GM18870 (cell line): ENCODE measurements at regions not wholly inside any gene's neighbourhood (a gene's known extent, or its start where the extent isn't known, plus 50 kb on each side); places are given as distances from the start of the nearest gene placed in this dataset.
"Not testable (repeated sequence)": the region's sequence is repeated elsewhere in the genome, so short reads cannot be mapped to it uniquely, and the experiment has no call there.

Experiments
- ATAC-seq: cut with Tn5 transposase; IDR thresholded peaks from one replicate; pipeline ENCODE4 v1.9.1; 2021; ENCODE audit warnings: moderate library complexity; ENCODE audit not compliant: unreplicated experiment

DNA sequence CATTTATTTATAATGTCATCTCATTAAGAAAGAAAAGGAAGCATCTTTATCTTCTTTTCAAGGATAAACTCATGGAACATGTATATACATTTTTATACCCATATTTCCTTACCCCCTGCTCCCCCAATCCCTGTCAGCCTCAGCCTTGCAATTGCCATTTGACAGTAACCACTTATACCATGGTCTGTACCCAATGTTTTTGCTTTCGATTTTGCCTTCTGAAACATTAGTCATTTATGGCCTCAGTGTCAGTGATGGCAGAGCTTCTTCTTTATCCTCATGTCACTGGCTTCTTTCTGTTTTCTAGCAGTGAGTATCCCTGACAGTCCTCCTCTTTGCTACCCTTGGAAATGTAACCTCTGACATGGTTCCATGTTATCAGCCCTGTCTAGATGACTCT, 228.4 kb downstream of the SPRY1 start:
- ATAC-seq = peak; percentile 83

DNA sequence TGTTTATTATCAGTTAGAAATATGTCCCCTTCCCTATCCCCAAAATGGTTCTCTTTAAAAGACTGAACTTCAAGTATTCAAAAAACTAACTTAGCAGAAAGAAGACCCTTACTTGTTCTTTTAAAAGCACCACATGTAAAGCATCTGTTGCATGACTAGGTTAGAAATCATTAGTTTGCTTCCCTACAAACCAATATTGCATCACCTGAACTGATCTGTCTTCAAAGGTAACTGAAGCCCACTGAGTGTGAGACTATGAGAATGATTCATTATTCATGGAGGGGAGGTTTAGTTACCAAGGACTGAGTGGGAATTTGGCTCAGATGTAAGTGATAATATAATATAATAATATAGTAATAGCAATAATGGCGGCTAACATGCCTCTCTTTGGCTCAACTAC, 231.7 kb downstream of the SPRY1 start:
- ATAC-seq = no peak

DNA sequence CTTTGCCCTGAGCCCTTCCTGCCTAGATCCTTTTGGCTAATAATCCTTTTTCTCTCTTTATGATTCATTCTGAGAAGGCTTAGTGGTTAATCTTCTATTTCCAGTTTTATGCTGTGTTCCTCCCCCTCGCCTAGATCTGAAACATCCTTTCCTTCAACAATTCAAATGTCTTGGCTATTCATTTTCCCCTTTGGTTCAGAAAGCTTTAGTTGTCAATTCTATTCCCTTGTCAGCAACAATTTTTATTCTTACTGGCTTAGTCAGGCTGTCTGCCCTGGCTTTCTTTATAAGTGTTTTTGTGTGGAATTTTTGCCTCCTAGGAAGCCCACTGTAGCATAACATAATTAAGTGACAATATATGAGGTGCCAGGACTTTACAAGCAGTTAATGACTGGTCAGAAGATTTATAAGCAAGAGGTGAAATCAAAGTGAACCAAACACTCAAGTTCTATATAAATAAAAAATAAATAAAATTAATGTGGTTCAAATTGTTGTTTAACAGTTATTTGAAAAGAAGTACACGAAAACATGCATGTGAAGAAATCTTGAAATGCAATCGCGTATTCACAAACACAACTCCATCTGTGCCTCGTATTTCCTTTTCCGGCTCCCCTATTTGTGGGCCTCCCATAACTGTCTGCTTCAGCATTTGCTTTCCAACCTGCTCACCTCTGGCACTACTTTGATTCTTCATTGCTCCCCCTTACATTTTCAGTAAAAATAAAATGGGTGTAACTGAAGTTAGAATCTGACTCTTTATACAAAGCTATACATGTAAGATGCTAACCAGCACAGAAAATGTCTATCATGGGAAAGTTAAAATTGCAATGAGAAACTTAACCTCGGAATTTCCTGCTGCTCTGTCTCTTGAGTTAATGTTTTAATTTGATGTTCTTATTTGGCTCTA, 235.4 kb downstream of the SPRY1 start:
- peak; percentile 84 for ATAC-seq

DNA sequence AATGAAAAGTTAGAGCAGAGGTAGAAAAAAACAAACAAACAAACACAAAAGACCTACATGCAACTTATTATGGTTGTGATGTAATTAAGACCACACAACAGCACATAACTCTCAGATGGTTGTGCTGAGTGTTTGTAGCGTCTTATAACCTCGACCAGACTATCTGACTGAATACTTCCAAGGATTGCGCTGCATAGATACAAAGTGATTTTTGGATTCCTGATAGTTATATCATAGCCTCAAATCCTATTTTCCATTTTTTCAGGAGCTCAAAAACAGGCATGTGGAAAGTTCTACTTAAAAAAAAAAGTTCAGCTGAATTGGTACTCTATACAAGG, 236.1 kb downstream of the SPRY1 start:
- ATAC-seq = no peak

DNA sequence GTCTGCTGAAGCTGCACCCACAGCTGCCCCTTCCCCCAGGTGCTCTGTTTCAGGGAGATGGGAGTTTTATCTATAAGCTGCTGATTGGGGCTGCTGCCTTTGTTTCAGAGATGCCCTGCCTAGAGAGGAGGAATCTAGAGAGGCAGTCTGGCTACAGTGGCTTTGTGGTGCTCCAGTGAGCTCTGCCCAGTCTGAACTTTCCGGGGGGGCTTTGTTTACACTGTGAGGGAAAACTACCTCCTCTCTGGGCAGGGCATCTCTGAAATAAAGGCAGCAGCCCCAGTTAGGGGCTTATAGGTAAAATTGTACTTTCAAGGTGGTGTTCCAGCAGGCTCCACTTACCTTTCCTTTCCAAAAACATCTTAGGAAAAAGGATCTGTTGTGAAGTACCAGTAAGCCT, 242.2 kb downstream of the SPRY1 start:
- no peak for ATAC-seq

DNA sequence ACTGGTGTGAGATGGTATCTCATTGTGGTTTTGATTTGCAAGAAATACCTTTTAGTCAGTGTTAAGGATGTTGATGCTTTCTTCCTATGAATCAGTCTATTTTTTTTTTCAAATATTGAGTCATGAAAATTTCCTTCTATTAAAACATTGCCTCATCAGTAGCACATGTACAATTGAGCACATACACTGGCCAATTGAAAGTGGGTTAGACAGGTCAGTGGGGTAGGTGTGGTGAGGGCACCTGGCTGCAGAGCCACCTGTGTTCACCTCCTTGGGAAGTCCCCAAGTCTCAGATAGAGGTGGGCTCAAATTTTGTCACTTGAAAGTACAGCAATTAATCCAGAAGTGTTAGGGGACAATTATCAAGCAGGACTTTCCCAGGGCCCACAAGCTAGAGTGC, 243.7 kb downstream of the SPRY1 start:
- ATAC-seq = no peak

DNA sequence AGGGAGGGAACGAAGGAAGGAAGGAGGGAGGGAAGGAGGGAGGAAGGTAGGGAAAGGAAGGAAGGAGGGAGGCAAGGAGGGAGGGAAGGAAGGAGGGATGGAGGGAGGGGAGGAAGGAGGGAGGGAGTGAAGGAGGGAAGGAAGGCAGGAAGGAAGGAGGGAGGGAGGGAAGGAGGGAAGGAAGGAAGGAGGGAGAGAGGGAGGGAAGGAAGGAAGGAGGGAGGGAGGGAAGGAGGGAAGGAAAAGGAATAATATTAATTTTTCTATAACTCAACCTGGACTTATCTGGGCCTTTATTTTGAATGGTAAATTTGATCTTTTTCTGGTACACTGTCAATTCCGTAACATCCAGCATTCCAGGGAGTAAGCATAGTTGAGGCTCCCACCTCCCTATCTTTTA, 244.2 kb downstream of the SPRY1 start:
- ATAC-seq = no peak

DNA sequence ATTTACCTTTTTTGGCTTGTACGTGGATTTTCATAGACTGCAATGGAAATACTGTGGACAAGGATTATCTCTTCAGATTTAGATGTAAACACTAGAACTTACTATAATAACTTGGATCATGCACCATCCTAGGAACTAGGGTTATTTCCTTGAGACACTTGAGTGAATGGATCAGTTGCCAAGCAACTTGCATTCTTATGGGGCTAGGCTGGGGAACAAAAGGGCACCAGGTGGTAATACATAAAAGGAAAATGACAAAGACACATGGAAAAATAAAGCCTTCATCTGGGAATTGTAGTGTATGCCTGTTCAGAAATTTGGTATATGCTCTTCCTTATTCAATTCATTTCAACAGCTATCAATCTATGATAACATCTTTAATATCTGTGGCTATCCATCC, 247.1 kb downstream of the SPRY1 start:
- ATAC-seq = no peak

DNA sequence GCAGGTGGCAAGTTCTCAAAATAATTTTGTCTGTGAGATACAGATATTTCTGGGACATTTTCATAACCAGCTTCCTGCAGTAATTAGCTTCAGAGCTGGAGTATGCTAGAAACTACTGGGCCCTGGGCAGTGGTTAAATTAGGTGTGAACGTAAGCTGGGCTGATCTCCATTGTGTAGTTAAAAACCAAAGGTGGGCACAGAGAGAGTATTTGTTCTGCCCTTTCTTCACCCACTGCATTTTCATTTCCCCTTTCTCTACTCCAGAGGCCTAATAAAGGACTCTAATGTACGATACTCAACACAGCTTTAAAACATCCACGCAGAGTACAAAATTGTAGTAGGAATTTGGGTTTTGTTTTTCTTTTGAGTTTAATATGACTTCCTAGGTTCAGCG, 252.7 kb downstream of the SPRY1 start:
- ATAC-seq = peak; percentile 94

DNA sequence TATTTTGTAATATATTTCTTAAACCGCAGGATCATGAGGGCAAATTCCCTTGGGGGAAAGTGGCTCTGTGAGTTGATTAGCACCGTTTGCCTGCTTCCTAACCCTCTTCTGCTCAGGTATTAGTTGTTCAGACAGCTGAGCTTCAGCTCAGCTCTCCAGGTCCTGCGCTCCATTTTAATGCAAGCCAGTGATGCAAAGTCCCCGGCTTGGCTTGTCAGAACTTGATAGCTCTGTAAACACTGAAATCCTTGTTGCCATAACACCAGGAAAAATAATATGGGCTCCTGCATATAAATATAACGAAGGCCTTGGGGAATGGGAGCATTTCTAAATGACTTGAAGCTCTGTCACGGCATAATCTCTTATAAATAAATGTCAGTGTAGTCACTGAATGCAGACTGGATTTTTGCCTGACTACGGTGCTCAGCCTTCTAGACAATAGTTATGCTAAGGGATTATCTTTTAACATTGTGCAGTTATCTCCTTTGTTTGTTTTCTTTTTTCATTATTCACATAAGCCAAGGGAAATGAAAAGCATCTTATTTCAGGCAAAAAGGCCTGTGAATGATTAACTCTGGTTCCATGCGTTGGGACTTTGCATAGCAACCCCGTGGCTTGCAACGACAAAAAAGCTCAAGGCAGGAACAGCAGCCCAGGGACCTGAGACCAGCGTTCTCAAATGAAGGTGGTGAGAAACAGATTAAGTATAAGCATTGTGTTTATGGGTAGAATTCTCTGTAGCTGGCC, 253.2 kb downstream of the SPRY1 start:
- ATAC-seq = peak; percentile 27

DNA sequence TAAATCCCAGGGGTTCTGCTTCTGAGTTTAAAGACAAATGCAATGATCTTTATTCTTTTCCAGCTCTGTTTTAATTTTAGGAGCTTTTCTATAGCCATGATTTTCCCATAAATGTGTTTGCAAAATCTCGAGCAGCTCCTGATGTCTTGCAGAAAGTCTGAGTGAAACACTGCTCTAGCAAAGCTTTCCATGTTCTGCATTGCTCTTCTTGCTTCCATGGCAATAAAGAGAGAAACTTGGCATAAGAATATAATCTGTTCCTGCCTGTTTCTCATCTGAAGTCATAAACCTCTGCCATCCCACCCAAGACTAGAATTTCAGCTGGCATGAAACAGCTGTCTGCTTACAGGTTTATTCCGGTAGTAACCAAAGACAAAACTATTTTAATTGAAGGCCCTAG, 254.5 kb downstream of the SPRY1 start:
- ATAC-seq = no peak

DNA sequence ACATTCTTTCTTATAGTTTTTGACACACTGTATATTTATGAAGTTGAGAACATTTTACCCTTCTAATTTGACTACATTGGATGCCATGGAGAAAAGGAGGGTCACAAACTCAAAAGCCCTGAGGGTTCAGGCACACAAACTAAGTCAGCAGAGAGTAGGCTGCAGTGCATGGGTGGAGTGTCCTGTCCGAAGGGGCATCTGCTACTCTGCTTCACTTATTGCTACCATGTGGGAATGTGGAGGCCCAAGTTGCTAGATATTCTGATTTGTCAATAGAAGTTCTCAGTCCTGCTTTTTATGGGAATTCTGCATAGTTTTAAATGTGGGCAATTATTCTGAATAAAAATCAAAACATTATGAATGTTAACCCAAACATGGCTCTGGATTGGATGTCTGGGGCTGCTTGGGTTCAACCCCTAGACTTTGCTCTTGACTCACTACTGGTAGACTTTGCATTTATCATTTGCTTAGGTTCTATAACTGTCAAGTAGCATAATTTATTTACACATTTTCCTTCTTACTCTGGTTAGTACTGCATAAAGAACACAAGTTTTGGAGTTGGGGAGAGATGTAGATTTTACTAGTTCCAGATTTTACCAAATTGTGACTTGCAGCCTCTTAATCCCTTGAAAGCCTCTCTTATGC, 255.1 kb downstream of the SPRY1 start:
- no peak for ATAC-seq

DNA sequence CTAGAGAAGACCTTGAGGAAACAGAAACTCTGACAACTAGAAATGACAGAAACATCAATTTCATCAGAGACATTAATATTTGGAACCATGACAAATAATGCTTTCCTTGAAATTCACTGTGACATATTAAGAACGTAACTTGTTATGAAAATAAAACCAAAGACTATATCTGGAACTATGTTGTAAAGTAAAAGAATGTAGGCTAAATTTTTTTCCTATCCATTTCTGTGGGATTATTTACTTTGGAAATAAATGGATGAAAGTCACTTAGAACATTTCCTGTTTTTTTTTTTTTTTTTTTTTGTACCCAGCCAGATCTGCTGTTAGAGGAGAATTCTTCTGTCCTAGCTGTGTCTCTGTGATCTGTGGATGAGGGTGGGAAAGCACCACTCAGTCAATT, 255.9 kb downstream of the SPRY1 start:
- no peak for ATAC-seq

DNA sequence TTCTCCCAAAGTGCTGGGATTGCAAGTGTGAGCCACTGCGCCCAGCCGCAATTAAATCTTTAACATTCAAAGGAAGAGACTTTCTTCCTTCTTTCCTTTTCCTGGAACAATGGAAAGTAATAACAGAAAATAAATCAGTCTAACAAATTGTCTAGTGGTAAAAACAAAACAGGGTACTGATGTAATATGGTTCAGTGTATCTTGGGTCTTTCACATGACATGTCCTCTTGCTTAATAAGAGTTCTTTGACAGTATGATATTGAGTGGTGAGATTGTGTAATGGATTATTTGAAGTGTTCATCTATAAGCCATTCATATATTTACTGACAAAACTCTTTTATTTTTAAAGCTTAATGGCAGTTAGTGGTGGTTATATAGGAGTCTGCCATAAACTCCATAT, 256.6 kb downstream of the SPRY1 start:
- no peak for ATAC-seq

DNA sequence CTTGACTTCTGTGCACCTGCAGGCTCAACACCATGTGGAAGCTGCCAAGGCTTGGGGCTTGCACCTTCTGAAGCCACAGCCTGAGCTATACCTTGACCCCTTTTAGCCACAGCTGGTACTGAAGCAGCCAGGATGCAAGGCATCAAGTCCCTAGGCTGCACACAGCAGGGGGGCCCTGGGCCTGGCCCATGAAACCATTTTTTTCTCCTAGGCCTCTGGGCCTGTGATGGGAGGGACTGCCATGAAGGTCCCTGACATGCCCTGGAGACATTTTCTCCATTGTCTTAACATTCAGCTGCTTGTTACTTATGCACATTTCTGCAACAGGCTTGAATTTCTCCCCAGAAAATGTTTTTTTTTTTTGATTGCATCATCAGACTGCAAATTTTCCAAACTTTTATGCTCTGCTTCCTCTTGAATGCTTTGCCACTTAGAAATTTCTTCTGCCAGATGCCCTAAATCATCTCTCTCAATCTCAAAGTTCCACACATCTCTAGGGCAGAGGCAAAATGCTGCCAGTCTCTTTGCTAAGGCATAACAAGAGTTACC, 260.2 kb downstream of the SPRY1 start:
- ATAC-seq = not testable (repeated sequence)

DNA sequence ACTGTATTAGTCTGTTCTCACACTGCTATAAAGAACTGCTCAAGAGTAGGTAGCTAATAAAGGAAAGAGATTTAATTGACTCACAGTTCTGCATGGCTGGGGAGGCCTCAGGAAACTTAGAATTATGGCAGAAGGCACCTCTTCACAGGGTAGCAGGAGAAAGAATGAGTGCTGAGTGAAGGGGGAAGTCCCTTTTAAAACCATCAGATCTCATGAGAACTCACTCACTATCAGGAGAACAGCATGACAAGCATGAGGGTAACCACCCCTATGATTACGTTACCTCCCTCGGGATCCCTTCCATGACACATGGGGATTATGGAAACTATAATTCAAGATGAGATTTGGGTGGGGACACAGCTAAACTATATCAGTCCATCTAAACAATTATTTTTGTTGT, 261.0 kb downstream of the SPRY1 start:
- ATAC-seq = not testable (repeated sequence)

DNA sequence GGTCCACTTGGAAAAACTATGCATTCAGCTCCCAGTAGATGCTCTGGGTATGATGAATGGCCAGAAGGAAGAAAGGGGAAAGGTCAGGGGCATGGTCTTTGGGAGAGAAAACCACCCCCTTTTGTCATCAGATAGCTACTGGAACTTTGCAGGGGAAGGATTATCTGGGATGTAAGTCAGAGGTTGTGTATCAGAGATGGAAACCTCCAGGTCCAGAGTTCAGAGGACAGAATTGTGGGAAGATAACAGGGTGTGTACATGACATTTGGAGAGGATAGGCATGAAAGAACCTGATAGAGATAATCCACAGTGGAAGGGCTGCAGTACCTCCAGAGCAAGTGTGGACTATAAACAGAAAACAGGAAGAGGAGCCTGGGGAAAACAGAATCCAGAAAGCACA, 262.7 kb downstream of the SPRY1 start:
- no peak for ATAC-seq

DNA sequence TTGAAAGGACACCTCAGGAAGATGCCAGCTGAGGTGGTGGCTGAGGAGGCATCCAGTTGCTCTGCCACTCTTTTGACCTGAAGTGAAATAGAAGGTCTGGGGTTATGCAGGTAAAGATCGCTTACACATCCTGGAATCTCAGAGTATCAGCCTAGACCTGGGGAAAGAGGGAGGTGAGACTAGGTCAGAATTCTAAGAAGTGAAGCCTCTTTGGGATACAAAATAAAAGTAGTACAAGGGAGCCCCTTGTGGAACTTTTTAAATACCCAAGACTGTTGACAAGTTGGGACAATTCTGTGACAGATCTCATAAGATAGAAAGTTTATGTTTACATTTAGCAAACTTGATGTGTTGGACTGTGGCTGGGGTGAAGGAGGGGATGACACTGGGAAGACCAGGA, 263.1 kb downstream of the SPRY1 start:
- no peak for ATAC-seq

DNA sequence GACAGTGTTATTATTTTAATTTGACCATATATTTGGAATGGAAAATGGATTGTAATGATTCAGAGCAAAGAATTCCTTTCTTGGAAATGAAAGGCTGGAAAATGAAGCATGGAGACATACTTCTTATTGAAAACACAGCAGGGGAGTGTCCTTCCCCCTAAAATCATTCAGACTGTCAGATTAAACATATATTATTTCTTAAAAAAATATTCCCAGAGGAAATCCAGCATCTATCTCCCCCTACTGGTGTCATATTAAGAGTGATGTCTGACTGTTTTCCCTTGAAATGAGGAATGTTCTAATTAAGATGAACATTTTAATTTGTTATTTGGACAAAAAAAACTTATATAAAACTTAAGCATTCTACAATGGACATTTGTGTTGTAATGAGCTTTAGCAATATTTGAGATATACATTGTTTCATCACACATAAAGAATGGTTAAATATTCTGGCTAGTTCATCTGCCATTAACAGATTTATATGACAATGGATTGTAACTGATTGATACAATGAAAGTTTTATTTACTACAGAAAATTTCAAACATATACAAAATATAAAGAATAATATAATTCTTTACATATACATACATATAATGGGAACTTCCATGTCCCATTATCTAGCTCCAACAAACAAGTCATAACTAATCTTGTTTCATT, 264.6 kb downstream of the SPRY1 start:
- no peak for ATAC-seq

DNA sequence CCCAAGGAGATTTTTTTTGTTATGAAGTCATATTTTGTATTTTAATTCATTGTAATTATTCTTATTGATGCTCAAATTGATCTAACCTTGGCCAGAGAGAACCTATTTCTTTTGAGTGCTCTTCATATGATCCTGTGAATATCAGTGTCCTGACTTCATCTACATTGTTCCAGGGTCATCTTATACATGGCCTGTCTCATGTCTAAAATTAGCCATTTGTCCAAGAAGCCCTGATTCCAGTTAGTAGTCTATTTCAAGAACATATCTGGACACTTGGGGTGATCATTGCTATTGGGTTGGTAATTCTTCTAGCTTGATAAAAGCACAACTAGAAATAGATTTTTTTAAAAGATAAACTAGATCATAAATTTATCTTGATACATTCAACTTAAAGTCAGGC, 266.2 kb downstream of the SPRY1 start:
- ATAC-seq = no peak

DNA sequence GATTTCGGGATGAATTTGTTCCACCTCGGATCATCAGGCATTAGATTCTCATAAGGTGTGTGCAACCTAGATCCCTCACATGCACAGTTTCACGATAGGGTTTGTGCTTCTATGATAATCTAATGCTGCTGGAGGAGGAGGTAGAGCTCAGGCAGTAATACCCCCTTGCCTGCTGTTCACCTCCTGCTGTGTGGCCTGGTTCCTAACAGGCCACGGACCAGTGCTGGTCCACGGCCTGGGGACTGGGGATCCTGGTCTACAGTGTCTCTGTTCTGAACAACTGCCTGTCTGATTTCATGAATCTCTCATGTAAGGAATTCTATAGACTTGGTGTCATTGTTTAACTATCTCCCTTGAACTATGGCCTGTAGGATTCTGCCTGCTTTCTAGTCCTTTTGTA, 269.9 kb downstream of the SPRY1 start:
- ATAC-seq = no peak
